Small intestine (tissue), 7 donors: ENCODE measurements at regions not wholly inside any gene's neighbourhood (a gene's known extent, or its start where the extent isn't known, plus 50 kb on each side); places are given as distances from the start of the nearest gene placed in this dataset.

Experiments
- DNase-seq, 2 donors: peaks; one replicate each; pipeline versions ENCODE4 v3.0.0 to v3.0.0-alpha.2; 2013
- FAIRE-seq: peaks from 2 replicates; lab custom pipeline; 2012; peaks lifted over from hg19 to GRCh38; lab: Jason Lieb, UNC
- H3K27ac ChIP-seq, 3 donors: one replicate each; pipeline ENCODE4 v1.5.1; 2013; ENCODE audit warnings: low read length in 2 of 3, mild to moderate bottlenecking in 2 of 3, control low read depth in 1 of 3, inconsistent platforms in 1 of 3, low read depth in 1 of 3, moderate library complexity in 1 of 3
- H3K27me3 ChIP-seq, 3 donors: one replicate each; pipeline ENCODE4 v1.6.1; 2013; ENCODE audit warnings: low read length in 3 of 3, inconsistent platforms in 1 of 3; ENCODE audit not compliant: control insufficient read depth in 3 of 3, insufficient read depth in 3 of 3
- H3K36me3 ChIP-seq, 3 donors: one replicate each; pipeline ENCODE4 v1.6.1; 2013; ENCODE audit warnings: low read length in 3 of 3, inconsistent platforms in 1 of 3, low read depth in 1 of 3, mild to moderate bottlenecking in 1 of 3, moderate library complexity in 1 of 3; ENCODE audit not compliant: control insufficient read depth in 3 of 3, insufficient read depth in 2 of 3
- H3K4me1 ChIP-seq, 3 donors: one replicate each; pipeline ENCODE4 v1.6.1; 2013; ENCODE audit warnings: low read length in 2 of 3, inconsistent platforms in 1 of 3, low read depth in 1 of 3, mild to moderate bottlenecking in 1 of 3, moderate library complexity in 1 of 3; ENCODE audit not compliant: control insufficient read depth in 3 of 3, insufficient read depth in 2 of 3
- H3K4me3 ChIP-seq, 3 donors: one replicate each; pipeline ENCODE4 v1.5.1; 2013; ENCODE audit warnings: low read length in 3 of 3, control low read depth in 1 of 3, inconsistent platforms in 1 of 3, low read depth in 1 of 3, mild to moderate bottlenecking in 1 of 3, moderate library complexity in 1 of 3
- H3K9me3 ChIP-seq, 2 donors: one replicate each; pipeline ENCODE4 v1.6.1; 2013; ENCODE audit warnings: low read depth in 1 of 2, low read length in 1 of 2; ENCODE audit not compliant: control insufficient read depth in 2 of 2, insufficient read depth in 1 of 2
- WGBS, 3 donors: extraction: QIAGEN DNeasy Blood & Tissue Kit; methylation state at CpG; one replicate each; pipeline ENCODE4 v1.1.7; 2013; 5-methylcytosine and 5-hydroxymethylcytosine counted together
- donor health status: healthy with polysubstance abuse.
- donor health status: control.
- donor health status: control.
- donor health status: Bipolar disorder and iron deficiency.
- donor health status: healthy.

DNA sequence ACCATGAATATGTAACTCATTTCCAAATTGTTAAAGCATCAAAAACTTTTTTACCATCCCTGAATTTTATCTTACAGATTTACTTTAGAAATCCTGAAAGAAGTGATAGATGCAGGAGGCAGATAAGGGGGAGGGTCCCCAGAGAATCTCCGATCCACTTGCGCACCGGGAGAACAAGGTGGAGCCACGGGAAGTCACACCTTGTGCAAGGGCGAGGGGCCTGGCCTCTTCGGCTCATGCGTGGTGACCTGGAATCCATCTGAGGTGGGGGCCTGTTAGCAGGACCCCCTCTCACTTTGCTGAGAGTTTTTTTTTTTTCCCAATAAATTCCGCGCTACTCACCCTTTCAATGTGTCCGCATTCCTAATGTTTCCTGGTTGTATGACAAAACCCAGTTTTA lies 80.2 kb upstream of the CDKN3 start:
- WGBS, 3 donors = 95 to 98% (median 95%) methylated on average over 10 of the region's 10 CpGs
- no peaks in the 10 kb centered on the region for H3K36me3 ChIP-seq
- H3K9me3 ChIP-seq = no peaks in the 10 kb centered on the region
- H3K4me3 ChIP-seq = no peak overlapping the region
- no peak for FAIRE-seq
- no peak for DNase-seq
- H3K4me1 ChIP-seq = no peaks in the 10 kb centered on the region
- H3K27ac ChIP-seq = no peak overlapping the region
- H3K27me3 ChIP-seq = no peaks in the 10 kb centered on the region

GRCh38 chr14:54317391-54317790 lies 79.4 kb upstream of the CDKN3 start:
- Histone ChIP-seq H3K4me3 (no peak overlapping the region), H3K36me3 (no peaks in the 10 kb centered on the region)
- WGBS, 3 donors = 69 to 84% (median 79%) methylated on average over 4 of the region's 4 CpGs

GRCh38 chr14:54322246-54322645 lies 74.6 kb upstream of the CDKN3 start:
- FAIRE-seq = no peak
- H3K9me3 ChIP-seq = no peaks in the 10 kb centered on the region
- no peak overlapping the region for H3K4me3 ChIP-seq
- H3K36me3 ChIP-seq = no peaks in the 10 kb centered on the region
- no peak overlapping the region for H3K27ac ChIP-seq
- WGBS, 3 donors = 87 to 91% (median 88%) methylated on average over 7 of the region's 7 CpGs
- H3K4me1 ChIP-seq = no peaks in the 10 kb centered on the region
- no peaks in the 10 kb centered on the region for H3K27me3 ChIP-seq
- no peak for DNase-seq

More at GRCh38 chr14:54317391-54317790, 79.4 kb upstream of the CDKN3 start:
- FAIRE-seq (no peak), DNase-seq (no peak)
- H3K4me1 ChIP-seq = no peaks in the 10 kb centered on the region
- no peaks in the 10 kb centered on the region for H3K9me3 ChIP-seq
- no peak overlapping the region for H3K27ac ChIP-seq
- no peaks in the 10 kb centered on the region for H3K27me3 ChIP-seq

GRCh38 chr14:54322701-54323337 lies 74.0 kb upstream of the CDKN3 start:
- Histone ChIP-seq H3K4me3 (no peak overlapping the region), H3K9me3 (no peaks in the 10 kb centered on the region), H3K36me3 (no peaks in the 10 kb centered on the region), H3K27ac (no peak overlapping the region), H3K4me1 (no peaks in the 10 kb centered on the region), H3K27me3 (no peaks in the 10 kb centered on the region)
- no peak for FAIRE-seq
- DNase-seq = no peak
- WGBS, 3 donors = 82 to 91% (median 90%) methylated on average over 5 of the region's 5 CpGs

- no peak overlapping the region for H3K4me3 ChIP-seq
- no peaks in the 10 kb centered on the region for H3K4me1 ChIP-seq
- H3K36me3 ChIP-seq = no peaks in the 10 kb centered on the region
- DNase-seq (no peak), FAIRE-seq (no peak)
- 65 to 83% (median 71%) methylated on average over 1 of the region's 1 CpG for WGBS, 3 donors
- H3K9me3 ChIP-seq = no peaks in the 10 kb centered on the region
- H3K27ac ChIP-seq = no peak overlapping the region
- no peaks in the 10 kb centered on the region for H3K27me3 ChIP-seq
Observed at GRCh38 chr14:54325766-54326165, 71.0 kb upstream of the CDKN3 start.

- FAIRE-seq = no peak
Observed at GRCh38 chr14:54329082-54329695, 67.6 kb upstream of the CDKN3 start.

GRCh38 chr14:54330876-54331275 lies 65.9 kb upstream of the CDKN3 start:
- Histone ChIP-seq H3K4me1 (peaks cover 0 to 4% (median 2%) of the 10 kb centered on the region in 3 donors), H3K9me3 (no peaks in the 10 kb centered on the region), H3K36me3 (no peaks in the 10 kb centered on the region), H3K27me3 (no peaks in the 10 kb centered on the region), H3K27ac (no peak overlapping the region), H3K4me3 (no peak overlapping the region)
- no peak for DNase-seq
- FAIRE-seq = no peak
- WGBS, 3 donors = 70 to 81% (median 72%) methylated on average over 5 of the region's 5 CpGs

More at GRCh38 chr14:54329082-54329695, 67.6 kb upstream of the CDKN3 start:
- H3K4me1 ChIP-seq = peaks cover 0 to 2% (median 0%) of the 10 kb centered on the region in 3 donors
- no peaks in the 10 kb centered on the region for H3K36me3 ChIP-seq
- no peaks in the 10 kb centered on the region for H3K9me3 ChIP-seq
- H3K27me3 ChIP-seq = no peaks in the 10 kb centered on the region
- no peak overlapping the region for H3K27ac ChIP-seq
- 25 to 29% (median 28%) methylated on average over 11 of the region's 11 CpGs for WGBS, 3 donors
- DNase-seq = peak; percentile 52 to 69
- no peak overlapping the region for H3K4me3 ChIP-seq

DNA sequence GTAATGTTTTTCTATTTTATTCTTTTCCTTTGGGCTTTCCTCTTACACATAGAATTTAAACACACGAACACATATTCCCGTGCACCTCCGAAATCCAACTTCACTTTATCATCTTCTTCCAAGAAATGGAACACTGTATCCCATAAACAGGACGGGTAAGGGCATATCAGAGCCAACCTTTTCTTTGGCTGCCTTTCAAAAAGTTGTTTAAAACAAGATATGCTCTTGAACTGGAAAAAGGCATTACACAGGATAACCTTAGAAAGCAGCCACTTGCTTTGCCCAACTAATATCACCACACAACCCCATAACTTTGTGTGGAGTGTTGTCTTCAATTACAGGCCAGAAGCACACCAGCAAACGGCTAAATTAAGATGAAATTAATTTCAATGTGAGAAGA lies 65.3 kb upstream of the CDKN3 start:
- FAIRE-seq (no peak), DNase-seq (no peak)
- Histone ChIP-seq H3K4me3 (no peak overlapping the region), H3K9me3 (no peaks in the 10 kb centered on the region), H3K27me3 (no peaks in the 10 kb centered on the region), H3K36me3 (no peaks in the 10 kb centered on the region), H3K27ac (no peak overlapping the region), H3K4me1 (peaks cover 0 to 5% (median 2%) of the 10 kb centered on the region in 3 donors)
- WGBS, 3 donors = 23 to 63% (median 38%) methylated on average over 5 of the region's 5 CpGs
